Hepatocyte (in vitro differentiated cells): ENCODE measurements at regions not wholly inside any gene's neighbourhood (a gene's known extent, or its start where the extent isn't known, plus 50 kb on each side); places are given as distances from the start of the nearest gene placed in this dataset.

ENCODE experiments used
- DNase-seq: peaks from one replicate; pipeline ENCODE4 v3.0.0-alpha.2; 2016; ENCODE audit warnings: low spot score
- H2AFZ ChIP-seq: fragments of 200-600 bp; sonication (generic); 2 replicates; pipeline ENCODE4 v1.6.0; 2016; ENCODE audit warnings: antibody characterized with exemption, mild to moderate bottlenecking
- H3K27ac ChIP-seq: fragments of 200-600 bp; sonication (generic); 2 replicates; pipeline ENCODE4 v1.5.1; 2016; ENCODE audit warnings: mild to moderate bottlenecking
- H3K27me3 ChIP-seq: fragments of 200-600 bp; sonication (generic); 2 replicates; pipeline ENCODE4 v1.6.1; 2016
- H3K36me3 ChIP-seq: fragments of 200-600 bp; sonication (generic); replicated peaks from 2 replicates; pipeline ENCODE4 v1.5.1; 2016; ENCODE audit warnings: low read depth; ENCODE audit not compliant: insufficient read depth
- H3K4me1 ChIP-seq: fragments of 200-600 bp; sonication (generic); 2 replicates; pipeline ENCODE4 v1.5.1; 2016; ENCODE audit warnings: mild to moderate bottlenecking, moderate library complexity; ENCODE audit not compliant: insufficient read depth
- H3K4me2 ChIP-seq: fragments of 200-600 bp; sonication (generic); 2 replicates; pipeline ENCODE4 v1.6.0; 2016
- H3K4me3 ChIP-seq: fragments of 200-600 bp; sonication (generic); 2 replicates; pipeline ENCODE4 v1.5.1; 2016; ENCODE audit warnings: mild to moderate bottlenecking
- H3K79me2 ChIP-seq: fragments of 200-600 bp; sonication (generic); 2 replicates; pipeline ENCODE4 v1.6.0; 2017; ENCODE audit warnings: mild to moderate bottlenecking
- H3K9me2 ChIP-seq: fragments of 200-600 bp; sonication (generic); replicated peaks from 2 replicates; pipeline ENCODE4 v1.6.0; 2017; ENCODE audit warnings: mild to moderate bottlenecking; ENCODE audit not compliant: insufficient read depth
- H3K9me3 ChIP-seq: fragments of 200-600 bp; sonication (generic); 2 replicates; pipeline ENCODE4 v1.5.1; 2016; ENCODE audit warnings: low read depth, mild to moderate bottlenecking
- H4K20me1 ChIP-seq: fragments of 200-600 bp; sonication (generic); 2 replicates; pipeline ENCODE4 v1.6.0; 2016; ENCODE audit warnings: mild to moderate bottlenecking; ENCODE audit not compliant: insufficient read depth, poor library complexity, severe bottlenecking
- CTCF ChIP-seq: fragments of 200-600 bp; sonication (generic); IDR thresholded peaks from 2 replicates; pipeline ENCODE4 v1.5.1; 2016; ENCODE audit warnings: antibody characterized with exemption, mild to moderate bottlenecking; ENCODE audit not compliant: poor library complexity
- EZH2 ChIP-seq: fragments of 200-600 bp; sonication (generic); IDR thresholded peaks from 2 replicates; pipeline ENCODE4 v1.6.1; 2016; ENCODE audit warnings: antibody characterized with exemption, mild to moderate bottlenecking, borderline replicate concordance
- EZH2phosphoT487 ChIP-seq: fragments of 200-600 bp; sonication (generic); IDR thresholded peaks from one replicate; pipeline ENCODE4 v1.6.1; 2018; ENCODE audit warnings: antibody characterized with exemption, mild to moderate bottlenecking, low read depth, moderate library complexity; ENCODE audit not compliant: unreplicated experiment, severe bottlenecking
- WGBS: methylation state at CpG from one replicate; pipeline ENCODE4 v1.1.6; 2016; ENCODE audit warnings: low lambda C conversion rate; ENCODE audit errors: missing lambda C conversion rate; 5-methylcytosine and 5-hydroxymethylcytosine counted together

GRCh38 chr11:111001081-111001430 lies 244.5 kb upstream of the POU2AF2 start:
- TF ChIP-seq CTCF (no peak), EZH2 (no peak), EZH2phosphoT487 (no peak)
- Histone ChIP-seq H3K36me3 (no peaks in the 10 kb centered on the region), H3K79me2 (no peaks in the 10 kb centered on the region), H3K9me2 (no peaks in the 10 kb centered on the region), H3K9me3 (no peaks in the 10 kb centered on the region), H3K27ac (no peak overlapping the region), H2AFZ (no peak overlapping the region), H4K20me1 (no peaks in the 10 kb centered on the region), H3K4me3 (no peak overlapping the region), H3K27me3 (no peaks in the 10 kb centered on the region), H3K4me1 (peaks cover 8% of the 10 kb centered on the region), H3K4me2 (no peak overlapping the region)
- no peak for DNase-seq
- WGBS, result 88% methylated on average over 2 of the region's 2 CpGs

GRCh38 chr11:111000400-111001080 lies 245.0 kb upstream of the POU2AF2 start:
- H3K27me3 ChIP-seq, result no peaks in the 10 kb centered on the region

GRCh38 chr11:110992481-110992880 lies 253.0 kb upstream of the POU2AF2 start:
- no peaks in the 10 kb centered on the region for H3K9me2 ChIP-seq
- 70% methylated on average over 1 of the region's 1 CpG for WGBS
- no peaks in the 10 kb centered on the region for H3K79me2 ChIP-seq
- H3K4me3 ChIP-seq, result no peak overlapping the region
- no peak for DNase-seq
- no peaks in the 10 kb centered on the region for H3K9me3 ChIP-seq
- no peak overlapping the region for H3K27ac ChIP-seq
- no peak overlapping the region for H2AFZ ChIP-seq
- H3K27me3 ChIP-seq, result no peaks in the 10 kb centered on the region
- no peaks in the 10 kb centered on the region for H3K36me3 ChIP-seq
- no peak overlapping the region for H3K4me2 ChIP-seq
- TF ChIP-seq CTCF (no peak), EZH2 (no peak), EZH2phosphoT487 (no peak)
- H4K20me1 ChIP-seq, result no peaks in the 10 kb centered on the region
- H3K4me1 ChIP-seq, result no peaks in the 10 kb centered on the region

More at GRCh38 chr11:111000400-111001080, 245.0 kb upstream of the POU2AF2 start:
- peaks cover 4% of the 10 kb centered on the region for H3K4me1 ChIP-seq
- no peak overlapping the region for H3K4me2 ChIP-seq
- no peaks in the 10 kb centered on the region for H3K9me3 ChIP-seq
- H2AFZ ChIP-seq, result no peak overlapping the region
- no peak overlapping the region for H3K4me3 ChIP-seq
- WGBS, result 84% methylated on average over 7 of the region's 7 CpGs
- H4K20me1 ChIP-seq, result no peaks in the 10 kb centered on the region
- H3K79me2 ChIP-seq, result no peaks in the 10 kb centered on the region
- TF ChIP-seq EZH2 (no peak), CTCF (no peak), EZH2phosphoT487 (no peak)
- no peak for DNase-seq
- H3K27ac ChIP-seq, result no peak overlapping the region
- H3K9me2 ChIP-seq, result no peaks in the 10 kb centered on the region
- H3K36me3 ChIP-seq, result no peaks in the 10 kb centered on the region
